RPMI8226 (cell line): ENCODE measurements at regions not wholly inside any gene's neighbourhood (a gene's known extent, or its start where the extent isn't known, plus 50 kb on each side); places are given as distances from the start of the nearest gene placed in this dataset.
A peak's percentile ranks its signal among the peaks of the same experiment; 100 is the strongest.

Source experiments
- DNase-seq: peaks from one replicate; pipeline ENCODE4 v3.0.0-alpha.2; 2015

- no peak for DNase-seq
Measured at GRCh38 chr9:22288661-22289060, 158.0 kb upstream of the DMRTA1 start.

GRCh38 chr9:22307013-22307711, 139.5 kb upstream of the DMRTA1 start:
- peak; percentile 57 for DNase-seq

- no peak for DNase-seq
Measured at GRCh38 chr9:22308177-22308576, 138.4 kb upstream of the DMRTA1 start.

GRCh38 chr9:22316645-22317044, 130.0 kb upstream of the DMRTA1 start:
- no peak for DNase-seq

GRCh38 chr9:22331533-22331932, 115.1 kb upstream of the DMRTA1 start:
- no peak for DNase-seq

GRCh38 chr9:22332202-22332601, 114.4 kb upstream of the DMRTA1 start:
- DNase-seq: no peak

- DNase-seq: no peak
Measured at GRCh38 chr9:22337261-22337660, 109.4 kb upstream of the DMRTA1 start.

- no peak for DNase-seq
Measured at GRCh38 chr9:22342491-22343217, 104.0 kb upstream of the DMRTA1 start.

- no peak for DNase-seq
Measured at GRCh38 chr9:22343218-22343611, 103.4 kb upstream of the DMRTA1 start.

- no peak for DNase-seq
Measured at GRCh38 chr9:22354699-22355384, 91.8 kb upstream of the DMRTA1 start.

GRCh38 chr9:22356985-22357384, 89.6 kb upstream of the DMRTA1 start:
- DNase-seq: no peak

GRCh38 chr9:22363421-22363887, 83.2 kb upstream of the DMRTA1 start:
- DNase-seq: no peak

GRCh38 chr9:22373636-22374035, 73.0 kb upstream of the DMRTA1 start:
- no peak for DNase-seq

GRCh38 chr9:22374051-22374450, 72.6 kb upstream of the DMRTA1 start:
- DNase-seq: no peak

- no peak for DNase-seq
Measured at GRCh38 chr9:22379272-22379671, 67.4 kb upstream of the DMRTA1 start.

GRCh38 chr9:22381170-22381569, 65.5 kb upstream of the DMRTA1 start:
- no peak for DNase-seq

- no peak for DNase-seq
Measured at GRCh38 chr9:22382331-22382730, 64.3 kb upstream of the DMRTA1 start.

- DNase-seq: no peak
Measured at GRCh38 chr9:22383718-22384117, 62.9 kb upstream of the DMRTA1 start.

GRCh38 chr9:22389271-22389670, 57.4 kb upstream of the DMRTA1 start:
- DNase-seq: no peak

GRCh38 chr9:22392523-22392922, 54.1 kb upstream of the DMRTA1 start:
- DNase-seq: no peak

GRCh38 chr9:22395687-22396141, 50.9 kb upstream of the DMRTA1 start:
- DNase-seq: no peak
